IMR-90 (cell line): ENCODE measurements at regions not wholly inside any gene's neighbourhood (a gene's known extent, or its start where the extent isn't known, plus 50 kb on each side); places are given as distances from the start of the nearest gene placed in this dataset.

Experiments used
- ATAC-seq: fragments of 200-7000 bp; cut with Tn5 transposase; 2 replicates; pipeline ENCODE4 v1.9.1; 2020; ENCODE audit warnings: low read depth, mild to moderate bottlenecking, moderate library complexity
- BruUV-seq: library from RNA; stranded (reverse); fragments of 400-500 nt; replicated peaks from 2 replicates; lab custom pipeline; 2021; lab: Mats Ljungman, UMichigan
- CTCF ChIA-PET: fragments of 300-600 bp; formaldehyde crosslinking; extraction: SDS; loops from one replicate; lab custom pipeline; 2021; ENCODE audit warnings: antibody characterized with exemption; lab: Yijun Ruan, JAX
- POLR2A ChIA-PET: fragments of 300-600 bp; sonication (Branson Sonifier 250); formaldehyde crosslinking; loops from one replicate; lab custom pipeline; 2022; ENCODE audit warnings: antibody characterized with exemption; ENCODE audit not compliant: unreplicated experiment; lab: Charles Lee
- DNase-seq: peaks from one replicate; pipeline ENCODE4 v3.0.0; 2013
- H2AFZ ChIP-seq: replicated peaks from 2 replicates; pipeline ENCODE3; 2013; ENCODE audit warnings: low read length, mild to moderate bottlenecking; ENCODE audit not compliant: poor library complexity
- H2AK5ac ChIP-seq: 2 replicates; pipeline ENCODE4 v1.6.1; 2013; ENCODE audit warnings: low read depth, low read length, inconsistent platforms
- H2AK9ac ChIP-seq: replicated peaks from 2 replicates; pipeline ENCODE3; 2013; ENCODE audit warnings: mild to moderate bottlenecking, low read depth, low read length, moderate library complexity; ENCODE audit not compliant: poor library complexity
- H2BK120ac ChIP-seq: 2 replicates; pipeline ENCODE4 v1.6.1; 2013; ENCODE audit warnings: low read depth, low read length, inconsistent platforms
- H2BK15ac ChIP-seq: 3 replicates; pipeline ENCODE4 v1.6.1; 2013; ENCODE audit warnings: low read depth, low read length, inconsistent platforms
- H2BK20ac ChIP-seq: 2 replicates; pipeline ENCODE4 v1.6.1; 2013; ENCODE audit warnings: low read depth, mild to moderate bottlenecking, inconsistent platforms, low read length, moderate library complexity
- H2BK5ac ChIP-seq: 2 replicates; pipeline ENCODE4 v1.6.1; 2013; ENCODE audit warnings: mild to moderate bottlenecking, low read depth, low read length, inconsistent platforms; ENCODE audit not compliant: poor library complexity, severe bottlenecking
- H3K14ac ChIP-seq: replicated peaks from 2 replicates; pipeline ENCODE4 v1.6.1; 2013; ENCODE audit warnings: low read depth, low read length, inconsistent platforms
- H3K18ac ChIP-seq: 2 replicates; pipeline ENCODE4 v1.6.1; 2013; ENCODE audit warnings: low read depth, low read length, control low read depth
- H3K23ac ChIP-seq: 2 replicates; pipeline ENCODE4 v1.6.1; 2013; ENCODE audit warnings: low read depth, low read length, inconsistent platforms
- H3K27ac ChIP-seq: 2 replicates; pipeline ENCODE4 v1.5.1; 2013; ENCODE audit warnings: mild to moderate bottlenecking, control low read depth, low read length; ENCODE audit not compliant: insufficient read depth
- H3K27me3 ChIP-seq: 2 replicates; pipeline ENCODE4 v1.6.1; 2013; ENCODE audit warnings: low read length; ENCODE audit not compliant: control insufficient read depth, insufficient read depth
- H3K36me3 ChIP-seq: 2 replicates; pipeline ENCODE4 v1.6.1; 2013; ENCODE audit warnings: low read length, mixed read lengths; ENCODE audit not compliant: control insufficient read depth, insufficient read depth
- H3K4ac ChIP-seq: 2 replicates; pipeline ENCODE4 v1.6.1; 2013; ENCODE audit warnings: low read depth, low read length, inconsistent platforms
- H3K4me1 ChIP-seq: 2 replicates; pipeline ENCODE4 v1.6.1; 2013; ENCODE audit warnings: low read length, mixed read lengths; ENCODE audit not compliant: control insufficient read depth, insufficient read depth
- H3K4me2 ChIP-seq: 2 replicates; pipeline ENCODE4 v1.6.1; 2013; ENCODE audit warnings: low read depth, mild to moderate bottlenecking, control low read depth, low read length, moderate library complexity
- H3K4me3 ChIP-seq: 2 replicates; pipeline ENCODE4 v1.5.1; 2013; ENCODE audit warnings: low read depth, mild to moderate bottlenecking, control low read depth, low read length, moderate library complexity; ENCODE audit not compliant: insufficient read depth
- H3K56ac ChIP-seq: 2 replicates; pipeline ENCODE4 v1.6.1; 2013; ENCODE audit warnings: low read length, inconsistent platforms; ENCODE audit not compliant: insufficient read depth; ENCODE audit errors: extremely low read depth
- H3K79me1 ChIP-seq, 2 experiments: 2 replicates each; pipeline ENCODE4 v1.6.1; 2013; ENCODE audit warnings: low read length in 2 of 2, inconsistent platforms in 1 of 2, low read depth in 1 of 2
- H3K9ac ChIP-seq: 2 replicates; pipeline ENCODE4 v1.6.1; 2013; ENCODE audit warnings: low read depth, low read length, control low read depth
- H3K9me1 ChIP-seq: 2 replicates; pipeline ENCODE4 v1.6.1; 2013; ENCODE audit warnings: low read length, inconsistent platforms; ENCODE audit not compliant: insufficient read depth
- H3K9me3 ChIP-seq: 2 replicates; pipeline ENCODE4 v1.6.1; 2013; ENCODE audit warnings: low read length; ENCODE audit not compliant: control insufficient read depth, insufficient read depth
- H4K20me1 ChIP-seq: 2 replicates; pipeline ENCODE4 v1.6.1; 2013; ENCODE audit warnings: low read length, inconsistent platforms; ENCODE audit not compliant: insufficient read depth
- H4K5ac ChIP-seq: 2 replicates; pipeline ENCODE4 v1.6.1; 2013; ENCODE audit warnings: mild to moderate bottlenecking, low read depth, low read length, control low read depth
- H4K8ac ChIP-seq, 2 experiments: 2 replicates each; pipeline ENCODE4 v1.6.1; 2013; ENCODE audit warnings: low read depth in 2 of 2, low read length in 2 of 2, control low read depth in 1 of 2, inconsistent platforms in 1 of 2
- H4K91ac ChIP-seq: 2 replicates; pipeline ENCODE4 v1.6.1; 2013; ENCODE audit warnings: low read depth, low read length, inconsistent platforms; ENCODE audit not compliant: insufficient read depth
- BHLHE40 ChIP-seq: fragments of 150-350 bp; IDR thresholded peaks from 2 replicates; pipeline ENCODE4 v1.6.1; 2016; ENCODE audit warnings: mild to moderate bottlenecking, low read depth, low read length
- CEBPB ChIP-seq: IDR thresholded peaks from 2 replicates; pipeline ENCODE4 v1.6.1; 2012; ENCODE audit warnings: low read depth, low read length, improper control_type of control experiment
- CHD1 ChIP-seq: IDR thresholded peaks from 2 replicates; pipeline ENCODE4 v1.6.1; 2012; ENCODE audit warnings: low read depth, low read length, improper control_type of control experiment
- FOS ChIP-seq: fragments of 150-350 bp; IDR thresholded peaks from 2 replicates; pipeline ENCODE4 v1.6.1; 2016; ENCODE audit warnings: low read depth, low read length
- MXI1 ChIP-seq: IDR thresholded peaks from 2 replicates; pipeline ENCODE4 v1.6.1; 2012; ENCODE audit warnings: low read depth, mild to moderate bottlenecking, low read length, moderate library complexity, borderline replicate concordance
- RFX5 ChIP-seq: IDR thresholded peaks from 2 replicates; pipeline ENCODE4 v1.8.0; 2012; ENCODE audit warnings: low read depth, mild to moderate bottlenecking, low read length, moderate library complexity
- WGBS, 2 experiments: methylation state at CpG; one replicate each; pipeline versions ENCODE4 v1.1.5 to v1.1.7; 2013; ENCODE audit warnings: missing lambda C conversion rate in 2 of 2; ENCODE audit not compliant: insufficient read length in 1 of 2; ENCODE audit errors: extremely low coverage in 2 of 2; 5-methylcytosine and 5-hydroxymethylcytosine counted together
- dilution Hi-C: fragments of 300-500 bp; cut with HindIII; formaldehyde crosslinking; loops from one replicate; pipeline ENCODE4 v1.14.3; 2018; ENCODE audit warnings: low sequenced_read_pairs; ENCODE audit not compliant: unreplicated experiment
- in situ Hi-C: fragments of 300-500 bp; cut with MboI; formaldehyde crosslinking; loops from 3 replicates; pipeline ENCODE4 v1.14.3; 2019; ENCODE audit warnings: low sequenced_read_pairs, inconsistent platforms, mixed read lengths
- intact Hi-C: fragments of 100-400 bp; cut with micrococcal nuclease; formaldehyde crosslinking; loops from 2 replicates; pipeline ENCODE4 v1.10.0; 2022
- TF ChIP-seq, protein P1 (sequence below): fragments of 150-350 bp; IDR thresholded peaks from 2 replicates; pipeline ENCODE4 v1.6.1; 2016; ENCODE audit warnings: low read depth, mild to moderate bottlenecking, low read length, moderate library complexity, borderline replicate concordance

GRCh38 chr5:96017951-96018350, 56.3 kb upstream of the ELL2 start:
- ATAC-seq (peak; percentile 80), DNase-seq (peak; percentile 98)
- H3K27me3 ChIP-seq = no peaks in the 10 kb centered on the region
- TF ChIP-seq, protein P1, sequence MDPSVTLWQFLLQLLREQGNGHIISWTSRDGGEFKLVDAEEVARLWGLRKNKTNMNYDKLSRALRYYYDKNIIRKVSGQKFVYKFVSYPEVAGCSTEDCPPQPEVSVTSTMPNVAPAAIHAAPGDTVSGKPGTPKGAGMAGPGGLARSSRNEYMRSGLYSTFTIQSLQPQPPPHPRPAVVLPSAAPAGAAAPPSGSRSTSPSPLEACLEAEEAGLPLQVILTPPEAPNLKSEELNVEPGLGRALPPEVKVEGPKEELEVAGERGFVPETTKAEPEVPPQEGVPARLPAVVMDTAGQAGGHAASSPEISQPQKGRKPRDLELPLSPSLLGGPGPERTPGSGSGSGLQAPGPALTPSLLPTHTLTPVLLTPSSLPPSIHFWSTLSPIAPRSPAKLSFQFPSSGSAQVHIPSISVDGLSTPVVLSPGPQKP = no peak
- TF ChIP-seq MXI1 = 0 out of 2 replicates have a peak, but pooled peaks have one; percentile 20
- TF ChIP-seq CHD1 = no peak
- peak; percentile 65 for TF ChIP-seq BHLHE40
- peak; percentile 78 for TF ChIP-seq CEBPB
- TF ChIP-seq RFX5 = no peak
- peak; percentile 59; the same call in 1 of the 2 replicates for TF ChIP-seq FOS
- no peak overlapping the region for H4K5ac ChIP-seq
- no peak overlapping the region; the same call in 1 of the 2 replicates for H3K56ac ChIP-seq
- H3K4me1 ChIP-seq = peaks cover 10% of the 10 kb centered on the region
- H3K9me3 ChIP-seq = no peaks in the 10 kb centered on the region
- ChIA-PET CTCF (no interaction called here), POLR2A (no interaction called here)
- intact Hi-C loops = loop anchor here (1.0 to 2.0 kb wide), 2 partner anchors 57 to 157 kb away; partner anchors contain the start of gene ELL2
- dilution Hi-C loops = no loop called here
- H3K9ac ChIP-seq = no peak overlapping the region
- no TSS peak for BruUV-seq
- no peak overlapping the region for H3K14ac ChIP-seq
- H3K4me2 ChIP-seq = peak overlapping the region; percentile 12; the same call in 1 of the 2 replicates
- H3K27ac ChIP-seq = peak overlapping the region; percentile 70; the same call in 1 of the 2 replicates
- H2AK5ac ChIP-seq = no peak overlapping the region
- no peak overlapping the region; the same call in 1 of the 2 replicates for H3K18ac ChIP-seq
- peak overlapping the region; percentile 78; the same call in 1 of the 2 replicates for H3K4ac ChIP-seq
- peak overlapping the region; percentile 91 for H2BK5ac ChIP-seq
- H2BK120ac ChIP-seq = peak overlapping the region; percentile 92; the same call in 1 of the 2 replicates
- no peak overlapping the region for H2AFZ ChIP-seq
- H4K20me1 ChIP-seq = no peaks in the 10 kb centered on the region
- no peak overlapping the region for H2BK15ac ChIP-seq
- no CpG with 5 or more reads among the region's 1 CpG for WGBS, 2 experiments
- H4K91ac ChIP-seq = no peak overlapping the region
- in situ Hi-C loops = no loop called here
- H3K36me3 ChIP-seq = no peaks in the 10 kb centered on the region
- peaks cover 7 to 13% of the 10 kb centered on the region in 2 experiments; a peak in 3 of 4 replicates for H3K79me1 ChIP-seq
- H3K4me3 ChIP-seq = no peak overlapping the region
- H3K9me1 ChIP-seq = peaks cover 7% of the 10 kb centered on the region; the same call in 1 of the 2 replicates
- no peak overlapping the region for H2AK9ac ChIP-seq
- H4K8ac ChIP-seq = peak overlapping the region in 1 of 2 experiments; percentile 20; a peak in 1 of 4 replicates
- H3K23ac ChIP-seq = no peak overlapping the region
- H2BK20ac ChIP-seq = peak overlapping the region; percentile 60; the same call in 1 of the 2 replicates
